H1 (cell line): ENCODE measurements at regions not wholly inside any gene's neighbourhood (a gene's known extent, or its start where the extent isn't known, plus 50 kb on each side); places are given as distances from the start of the nearest gene placed in this dataset.

Experiments
- EP300 ChIP-seq, 2 experiments: IDR thresholded peaks; 1 replicate in 1 of 2; 2 replicates in 1 of 2; pipeline ENCODE4 v1.6.1; 2011 to 2012; ENCODE audit warnings: low read depth in 2 of 2, low read length in 2 of 2, mild to moderate bottlenecking in 2 of 2, borderline replicate concordance in 1 of 2, inconsistent platforms in 1 of 2, moderate library complexity in 1 of 2
- EZH2 ChIP-seq: fragments of 200-600 bp; sonication (generic); IDR thresholded peaks from 2 replicates; pipeline ENCODE4 v1.7.1; 2012; ENCODE audit warnings: low read depth, mild to moderate bottlenecking, moderate library complexity, low read length, inconsistent platforms; ENCODE audit not compliant: severe bottlenecking
- POLR2A ChIP-seq, 2 experiments: IDR thresholded peaks; 1 replicate in 1 of 2; 2 replicates in 1 of 2; pipeline ENCODE4 v1.6.1; 2011; ENCODE audit warnings: low read depth in 2 of 2, low read length in 2 of 2, mild to moderate bottlenecking in 2 of 2; ENCODE audit errors: control extremely low read depth in 1 of 2
- POLR2AphosphoS5 ChIP-seq: IDR thresholded peaks from 2 replicates; pipeline ENCODE4 v1.6.1; 2011; ENCODE audit warnings: low read depth, low read length
- SP1 ChIP-seq: IDR thresholded peaks from 2 replicates; pipeline ENCODE4 v1.6.1; 2011; ENCODE audit warnings: low read depth, low read length
- SP4 ChIP-seq: IDR thresholded peaks from 2 replicates; pipeline ENCODE4 v1.6.1; 2012; ENCODE audit warnings: low read length, inconsistent platforms
- ZNF274 ChIP-seq: IDR thresholded peaks from 2 replicates; pipeline ENCODE4 v1.7.0; 2012; ENCODE audit warnings: low read length, borderline replicate concordance; ENCODE audit errors: extremely low read depth
- TF ChIP-seq, protein P1 (sequence below): IDR thresholded peaks from 2 replicates; pipeline ENCODE4 v1.6.1; 2012; ENCODE audit warnings: inconsistent platforms
- TF ChIP-seq, protein P2 (sequence below), 3 experiments: IDR thresholded peaks; 1 replicate in 2 of 3; 2 replicates in 1 of 3; pipeline versions ENCODE4 v1.5.1 to v1.6.1; 2011; ENCODE audit warnings: low read length in 3 of 3, mild to moderate bottlenecking in 3 of 3, inconsistent platforms in 2 of 3, low read depth in 1 of 3, moderate library complexity in 1 of 3; ENCODE audit not compliant: insufficient read depth in 1 of 3; ENCODE audit errors: control extremely low read depth in 1 of 3
- TF ChIP-seq, protein P3 (sequence below): IDR thresholded peaks from 2 replicates; pipeline ENCODE4 v1.6.1; 2012; ENCODE audit warnings: inconsistent platforms
- TF ChIP-seq, protein P4 (sequence below): IDR thresholded peaks from 2 replicates; pipeline ENCODE4 v1.6.1; 2012; ENCODE audit warnings: low read length, inconsistent platforms

DNA sequence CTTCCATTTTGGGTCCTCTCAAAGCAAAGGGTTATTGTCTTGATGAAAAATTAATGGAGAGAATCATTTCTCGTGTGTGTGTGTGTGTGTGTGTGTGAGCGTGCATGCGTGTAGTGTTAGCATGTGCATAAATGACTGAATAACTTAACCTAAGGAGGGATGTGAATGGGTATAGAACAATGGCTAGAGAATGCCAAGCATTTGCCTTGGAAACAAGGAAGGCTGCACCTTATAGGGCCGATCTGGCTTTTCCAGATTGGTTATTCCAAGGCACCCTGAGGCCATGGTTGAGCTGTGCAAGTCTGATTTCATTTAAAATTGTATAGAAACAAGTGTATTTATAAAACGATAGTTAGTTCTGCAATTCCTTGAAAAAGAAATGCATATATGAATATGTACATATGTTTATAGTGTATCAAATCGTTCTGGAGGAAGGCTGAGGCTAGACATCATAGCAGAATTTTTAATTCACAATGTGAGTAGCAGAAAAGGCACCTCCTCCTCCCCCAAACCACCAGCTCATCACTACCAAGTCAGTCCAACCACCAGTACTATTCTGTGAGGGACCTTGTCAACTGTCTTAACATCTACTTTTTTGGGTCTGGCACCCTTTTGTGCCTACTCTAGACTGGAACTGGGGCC is 322.7 kb upstream of the ISX start:
- TF ChIP-seq SP4 (no peak), EP300 (IDR thresholded peaks at IDR 0.05; ENCODE audit: borderline replicate concordance in 1 of 2, low read depth in 2 of 2, low read length in 2 of 2) (no peak), SP1 (no peak), ZNF274 (no peak), POLR2AphosphoS5 (no peak), POLR2A (IDR thresholded peaks at IDR 0.05; ENCODE audit: control extremely low read depth in 1 of 2, low read depth in 2 of 2, low read length in 2 of 2) (no peak), EZH2 (no peak)
- TF ChIP-seq, protein P1, sequence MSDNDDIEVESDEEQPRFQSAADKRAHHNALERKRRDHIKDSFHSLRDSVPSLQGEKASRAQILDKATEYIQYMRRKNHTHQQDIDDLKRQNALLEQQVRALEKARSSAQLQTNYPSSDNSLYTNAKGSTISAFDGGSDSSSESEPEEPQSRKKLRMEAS = no peak
- TF ChIP-seq, protein P2, sequence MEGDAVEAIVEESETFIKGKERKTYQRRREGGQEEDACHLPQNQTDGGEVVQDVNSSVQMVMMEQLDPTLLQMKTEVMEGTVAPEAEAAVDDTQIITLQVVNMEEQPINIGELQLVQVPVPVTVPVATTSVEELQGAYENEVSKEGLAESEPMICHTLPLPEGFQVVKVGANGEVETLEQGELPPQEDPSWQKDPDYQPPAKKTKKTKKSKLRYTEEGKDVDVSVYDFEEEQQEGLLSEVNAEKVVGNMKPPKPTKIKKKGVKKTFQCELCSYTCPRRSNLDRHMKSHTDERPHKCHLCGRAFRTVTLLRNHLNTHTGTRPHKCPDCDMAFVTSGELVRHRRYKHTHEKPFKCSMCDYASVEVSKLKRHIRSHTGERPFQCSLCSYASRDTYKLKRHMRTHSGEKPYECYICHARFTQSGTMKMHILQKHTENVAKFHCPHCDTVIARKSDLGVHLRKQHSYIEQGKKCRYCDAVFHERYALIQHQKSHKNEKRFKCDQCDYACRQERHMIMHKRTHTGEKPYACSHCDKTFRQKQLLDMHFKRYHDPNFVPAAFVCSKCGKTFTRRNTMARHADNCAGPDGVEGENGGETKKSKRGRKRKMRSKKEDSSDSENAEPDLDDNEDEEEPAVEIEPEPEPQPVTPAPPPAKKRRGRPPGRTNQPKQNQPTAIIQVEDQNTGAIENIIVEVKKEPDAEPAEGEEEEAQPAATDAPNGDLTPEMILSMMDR (IDR thresholded peaks at IDR 0.05; ENCODE audit: control extremely low read depth in 1 of 3, insufficient read depth in 1 of 3, low read depth in 1 of 3, low read length in 3 of 3) = no peak
- TF ChIP-seq, protein P3, sequence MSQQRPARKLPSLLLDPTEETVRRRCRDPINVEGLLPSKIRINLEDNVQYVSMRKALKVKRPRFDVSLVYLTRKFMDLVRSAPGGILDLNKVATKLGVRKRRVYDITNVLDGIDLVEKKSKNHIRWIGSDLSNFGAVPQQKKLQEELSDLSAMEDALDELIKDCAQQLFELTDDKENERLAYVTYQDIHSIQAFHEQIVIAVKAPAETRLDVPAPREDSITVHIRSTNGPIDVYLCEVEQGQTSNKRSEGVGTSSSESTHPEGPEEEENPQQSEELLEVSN = no peak
- TF ChIP-seq, protein P4, sequence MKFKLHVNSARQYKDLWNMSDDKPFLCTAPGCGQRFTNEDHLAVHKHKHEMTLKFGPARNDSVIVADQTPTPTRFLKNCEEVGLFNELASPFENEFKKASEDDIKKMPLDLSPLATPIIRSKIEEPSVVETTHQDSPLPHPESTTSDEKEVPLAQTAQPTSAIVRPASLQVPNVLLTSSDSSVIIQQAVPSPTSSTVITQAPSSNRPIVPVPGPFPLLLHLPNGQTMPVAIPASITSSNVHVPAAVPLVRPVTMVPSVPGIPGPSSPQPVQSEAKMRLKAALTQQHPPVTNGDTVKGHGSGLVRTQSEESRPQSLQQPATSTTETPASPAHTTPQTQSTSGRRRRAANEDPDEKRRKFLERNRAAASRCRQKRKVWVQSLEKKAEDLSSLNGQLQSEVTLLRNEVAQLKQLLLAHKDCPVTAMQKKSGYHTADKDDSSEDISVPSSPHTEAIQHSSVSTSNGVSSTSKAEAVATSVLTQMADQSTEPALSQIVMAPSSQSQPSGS = no peak
